HG03342 (cell line): ENCODE measurements at regions not wholly inside any gene's neighbourhood (a gene's known extent, or its start where the extent isn't known, plus 50 kb on each side); places are given as distances from the start of the nearest gene placed in this dataset.

Source experiments
- ATAC-seq: cut with Tn5 transposase; IDR thresholded peaks from one replicate; pipeline ENCODE4 v1.9.1; 2021; ENCODE audit warnings: mild to moderate bottlenecking, moderate library complexity; ENCODE audit not compliant: unreplicated experiment

GRCh38 chr13:99911965-99912566, 59.5 kb downstream of the ZIC5 start:
- no peak for ATAC-seq

DNA sequence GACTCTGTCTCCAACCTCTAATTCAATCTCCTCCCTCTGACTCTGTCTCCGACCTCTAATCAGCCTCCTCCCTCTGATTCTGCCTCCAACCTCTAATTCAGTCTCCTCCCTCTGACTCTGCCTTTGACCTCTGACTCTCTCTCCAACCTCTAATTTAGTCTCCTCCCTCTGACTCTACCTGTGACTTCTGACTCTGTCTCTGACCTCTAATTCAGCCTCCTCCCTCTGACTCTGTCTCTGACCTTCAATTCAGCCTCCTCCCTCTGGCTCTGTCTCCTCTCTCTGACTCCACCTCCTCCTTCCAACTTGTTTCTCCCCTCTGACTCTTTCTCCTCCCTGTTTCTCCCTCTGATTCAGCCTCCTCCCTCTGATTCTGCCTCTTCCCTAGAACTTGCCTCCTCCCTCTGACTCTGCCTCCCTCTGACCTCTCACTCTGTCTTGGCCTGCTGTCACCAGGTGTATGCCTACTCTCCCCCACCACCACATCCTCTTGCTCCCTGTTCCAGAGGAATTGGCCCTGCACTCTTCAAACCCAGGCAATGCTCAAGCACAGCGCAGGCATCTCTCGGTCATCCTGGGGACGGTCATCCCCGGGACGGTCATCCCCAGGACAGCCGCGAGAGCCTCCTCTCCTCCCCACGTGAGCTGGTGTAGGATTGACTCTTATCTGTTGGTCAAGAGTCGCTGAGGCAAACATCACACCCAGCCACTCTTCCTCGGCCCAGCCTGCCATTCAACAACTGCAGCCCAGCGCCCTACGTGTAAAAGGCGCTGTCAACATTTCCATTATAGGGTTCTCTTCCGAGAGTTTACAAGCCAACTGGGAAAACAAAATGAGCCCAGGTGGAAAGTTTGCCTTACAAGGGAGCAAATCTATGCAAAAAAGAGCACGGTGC, 60.2 kb downstream of the ZIC5 start:
- no peak for ATAC-seq

GRCh38 chr13:99909836-99910619, 61.5 kb downstream of the ZIC5 start:
- ATAC-seq: no peak

DNA sequence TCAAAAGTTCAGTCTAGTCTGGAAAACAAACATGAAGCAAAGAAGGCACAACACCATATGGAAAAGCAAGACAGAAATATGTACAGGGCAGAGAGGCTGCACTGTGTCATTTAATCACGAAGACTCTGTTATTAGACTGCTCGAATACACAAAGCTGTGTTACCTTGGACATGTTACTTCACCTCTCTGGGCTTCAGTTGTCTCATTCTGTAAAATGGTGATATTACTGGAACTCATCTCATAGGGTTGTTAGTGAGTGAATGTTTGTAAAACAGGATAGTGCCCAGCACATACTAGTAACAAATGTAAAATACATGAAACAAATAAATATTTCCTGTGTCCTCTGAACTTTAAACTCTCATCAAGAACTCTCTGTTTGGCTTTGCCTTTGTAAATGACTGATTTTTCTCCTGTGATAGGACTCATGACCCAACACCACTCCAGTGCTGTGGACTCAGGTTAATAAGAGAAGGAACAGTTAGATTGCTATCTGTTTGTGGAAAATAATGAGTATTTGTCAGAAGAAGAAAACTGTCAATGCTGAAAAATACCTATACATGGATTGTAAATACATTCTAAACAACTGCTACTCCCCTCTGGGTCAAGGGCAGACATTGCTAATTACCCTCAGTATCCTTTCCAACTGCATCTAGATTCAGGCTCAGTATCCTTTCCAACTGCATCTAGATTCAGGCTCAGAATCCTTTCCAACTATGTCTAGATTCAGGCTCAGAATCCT, 62.3 kb downstream of the ZIC5 start:
- ATAC-seq: no peak

DNA sequence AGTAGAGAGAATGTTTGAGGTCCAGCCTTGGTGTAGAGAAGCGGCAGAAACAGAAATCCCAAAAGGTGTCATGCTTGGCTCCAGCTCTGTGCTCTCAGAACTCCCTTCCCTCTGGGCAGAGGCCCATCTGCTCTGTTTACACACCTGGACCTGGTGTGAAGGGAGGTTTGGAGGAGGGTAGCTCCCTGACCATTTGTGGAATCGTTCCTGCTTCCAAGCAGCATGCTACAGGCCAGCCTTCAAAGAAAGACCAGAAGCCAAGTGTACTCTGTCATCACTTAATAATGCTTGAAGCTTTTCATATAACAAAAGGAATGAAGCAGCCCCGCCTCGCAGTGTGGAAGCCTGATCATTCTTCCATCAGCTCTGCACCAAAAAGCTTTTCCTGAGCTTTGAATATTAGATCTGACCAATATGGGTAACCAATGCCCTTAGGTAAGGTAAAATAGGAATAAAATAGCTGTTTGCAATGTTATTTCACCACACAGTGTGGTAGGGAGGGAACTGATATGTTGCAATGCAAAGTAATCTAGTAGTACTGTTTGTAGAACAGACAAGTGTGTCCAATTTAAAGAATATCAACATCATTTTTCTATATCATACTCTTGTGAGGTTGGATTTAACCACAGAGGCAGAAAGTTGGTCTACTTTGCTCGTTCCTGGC, 63.3 kb downstream of the ZIC5 start:
- no peak for ATAC-seq

DNA sequence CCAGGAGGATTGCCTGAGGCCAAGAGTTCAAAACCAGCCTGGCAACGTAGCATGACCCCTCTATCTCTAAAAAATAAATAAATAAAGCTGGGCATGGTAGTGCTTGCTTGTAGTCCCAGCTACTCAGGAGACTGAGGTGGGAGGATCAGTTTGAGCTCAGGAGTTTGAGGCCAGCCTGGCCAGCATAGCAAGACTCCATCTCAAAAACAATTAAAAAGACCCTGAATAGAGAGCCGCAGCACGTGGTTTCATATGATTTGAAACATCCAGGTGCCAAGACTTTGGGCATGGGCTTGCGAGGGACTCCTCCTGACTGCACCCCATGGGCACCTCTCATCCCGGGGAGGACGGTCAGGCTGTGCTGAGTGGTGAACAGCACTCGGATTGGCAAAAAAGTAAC, 63.9 kb downstream of the ZIC5 start:
- no peak for ATAC-seq

DNA sequence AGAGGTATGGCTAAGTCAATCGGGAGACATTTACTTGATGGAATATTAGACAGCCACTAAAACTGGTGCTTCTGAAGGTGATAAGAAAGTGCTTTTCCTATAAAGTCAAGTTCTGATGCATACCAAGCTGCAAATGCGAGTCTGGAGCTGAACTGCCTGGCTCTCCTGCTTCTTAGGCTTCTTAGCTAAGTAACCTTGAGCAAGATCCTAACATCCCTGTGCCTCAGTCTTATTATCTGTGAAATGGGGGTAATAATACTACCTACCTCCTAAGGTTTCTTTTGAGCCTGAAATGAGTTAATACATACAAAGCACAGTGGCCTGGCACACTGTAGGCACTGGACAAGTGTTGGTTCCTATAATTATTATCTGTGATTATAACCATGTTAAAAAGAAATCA, 64.5 kb downstream of the ZIC5 start:
- no peak for ATAC-seq

GRCh38 chr13:99905814-99906213, 65.8 kb downstream of the ZIC5 start:
- ATAC-seq: no peak

- no peak for ATAC-seq
Observed at GRCh38 chr13:99905224-99905623, 66.3 kb downstream of the ZIC5 start.

- ATAC-seq: no peak
Observed at GRCh38 chr13:99903140-99903539, 68.4 kb downstream of the ZIC5 start.

- no peak for ATAC-seq
Observed at GRCh38 chr13:99902657-99903056, 68.9 kb downstream of the ZIC5 start.

DNA sequence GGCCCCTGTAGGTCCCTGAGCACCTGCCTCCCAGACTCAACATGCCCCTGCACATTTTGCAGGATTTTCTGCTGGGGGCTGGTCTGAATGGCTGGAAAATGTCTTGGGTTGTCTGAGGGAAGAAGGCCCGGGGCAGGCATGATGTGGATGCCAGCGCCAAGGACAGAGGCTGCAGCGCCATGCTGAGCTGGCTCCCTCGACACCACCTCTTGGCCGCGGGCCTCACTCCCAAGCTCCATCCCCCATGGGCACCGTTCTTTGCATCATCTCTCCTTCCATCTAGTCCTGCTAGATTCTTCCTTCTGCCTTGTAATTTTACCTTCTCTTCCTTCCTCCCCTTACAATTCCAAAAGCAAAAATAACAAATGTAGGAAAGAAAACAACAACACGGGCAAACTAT, 70.6 kb downstream of the ZIC5 start:
- ATAC-seq: no peak

- no peak for ATAC-seq
Observed at GRCh38 chr13:99898421-99898820, 73.1 kb downstream of the ZIC5 start.

GRCh38 chr13:99897076-99897440, 74.5 kb downstream of the ZIC5 start:
- ATAC-seq: no peak

GRCh38 chr13:99896369-99897075, 75.0 kb downstream of the ZIC5 start:
- ATAC-seq: no peak

GRCh38 chr13:99895444-99896368, 75.9 kb downstream of the ZIC5 start:
- no peak for ATAC-seq

- no peak for ATAC-seq
Observed at GRCh38 chr13:99894840-99895443, 76.6 kb downstream of the ZIC5 start.

DNA sequence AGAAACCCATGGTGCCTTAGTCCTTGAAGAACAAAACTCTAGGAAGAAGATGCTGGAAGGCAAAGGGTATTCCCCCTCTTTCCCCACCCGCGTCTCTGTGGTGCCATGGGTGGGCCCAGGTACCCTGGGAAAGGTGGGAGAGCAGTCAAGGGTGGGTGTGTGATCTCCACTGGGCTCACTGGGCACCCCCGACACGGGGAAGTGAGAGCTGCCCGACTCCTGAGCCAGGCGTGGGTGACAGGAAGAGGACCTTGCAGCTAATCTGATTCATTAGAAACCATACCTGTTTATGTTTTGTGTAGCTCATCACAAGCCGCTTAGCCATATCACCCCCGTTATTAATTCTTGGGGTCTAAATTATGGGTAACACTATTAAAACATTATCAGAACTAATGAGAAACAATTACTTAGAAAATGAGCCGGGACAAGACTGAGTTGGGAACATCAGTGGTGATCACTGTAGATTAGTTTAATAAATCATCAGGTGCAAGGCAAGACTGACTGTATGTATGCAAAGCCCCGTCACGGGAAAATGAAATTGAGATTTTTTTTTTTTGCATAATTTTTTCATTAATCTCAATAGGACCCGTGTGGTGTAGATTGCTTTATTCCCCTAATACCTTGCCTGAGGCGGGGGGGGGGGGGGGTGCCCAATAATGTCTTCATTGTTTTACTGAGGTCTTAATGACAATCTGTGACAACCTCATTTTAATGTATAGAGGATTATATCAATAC, 77.3 kb downstream of the ZIC5 start:
- ATAC-seq: no peak
